ENCODE measurements at regions not wholly inside any gene's neighbourhood (a gene's known extent, or its start where the extent isn't known, plus 50 kb on each side); places are given as distances from the start of the nearest gene placed in this dataset.

DNA sequence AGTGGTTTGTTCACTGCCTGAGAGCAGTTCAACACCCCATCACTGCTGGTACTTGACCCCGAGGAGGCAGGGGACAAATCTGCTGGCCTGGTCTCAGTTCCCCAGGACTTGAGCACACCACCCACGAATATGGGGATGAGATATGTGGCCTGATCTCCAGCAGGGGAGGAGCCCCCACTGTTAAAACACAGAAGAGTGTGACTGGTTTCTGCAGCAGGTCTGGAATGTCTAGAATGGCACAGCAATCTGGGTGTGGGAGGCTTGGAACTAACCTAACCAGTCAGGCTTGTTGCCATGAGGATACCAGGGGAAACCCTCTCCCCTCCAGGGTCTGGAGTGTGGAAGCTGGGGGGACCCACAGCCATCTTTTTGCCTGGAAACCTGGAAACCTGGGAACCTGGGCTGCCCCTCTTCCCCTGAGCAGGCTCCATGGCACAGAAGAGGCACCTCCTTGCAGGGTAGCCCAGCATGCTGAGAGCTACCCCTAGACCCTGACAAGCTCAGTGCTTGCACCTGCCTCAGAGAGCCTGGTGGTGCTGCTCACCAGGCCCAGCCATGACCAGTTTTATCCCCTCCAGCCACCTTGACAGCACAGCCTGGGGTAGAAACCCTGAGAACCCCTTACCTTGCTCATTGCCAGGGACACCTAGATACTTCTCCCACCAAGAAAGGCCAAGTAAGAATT is 273.8 kb downstream of the LIG4 start:
- Histone ChIP-seq H3K79me2 (replicated peaks; ENCODE audit: insufficient read depth, low read length) (no peaks in the 10 kb centered on the region), H2AFZ (ENCODE audit: low read depth, low read length) (no peak overlapping the region)
- no peak for TF ChIP-seq POLR2AphosphoS5 (IDR thresholded peaks at IDR 0.05)
- TF ChIP-seq SMC3 (conservative IDR thresholded peaks at IDR 0.05; ENCODE audit: poor library complexity) = no peak
- TF ChIP-seq TAF1 (IDR thresholded peaks at IDR 0.05; ENCODE audit: low read depth) = no peak
- TF ChIP-seq CTCF (IDR thresholded peaks at IDR 0.05; ENCODE audit: poor library complexity, severe bottlenecking) = no peak
- TF ChIP-seq, protein P1, sequence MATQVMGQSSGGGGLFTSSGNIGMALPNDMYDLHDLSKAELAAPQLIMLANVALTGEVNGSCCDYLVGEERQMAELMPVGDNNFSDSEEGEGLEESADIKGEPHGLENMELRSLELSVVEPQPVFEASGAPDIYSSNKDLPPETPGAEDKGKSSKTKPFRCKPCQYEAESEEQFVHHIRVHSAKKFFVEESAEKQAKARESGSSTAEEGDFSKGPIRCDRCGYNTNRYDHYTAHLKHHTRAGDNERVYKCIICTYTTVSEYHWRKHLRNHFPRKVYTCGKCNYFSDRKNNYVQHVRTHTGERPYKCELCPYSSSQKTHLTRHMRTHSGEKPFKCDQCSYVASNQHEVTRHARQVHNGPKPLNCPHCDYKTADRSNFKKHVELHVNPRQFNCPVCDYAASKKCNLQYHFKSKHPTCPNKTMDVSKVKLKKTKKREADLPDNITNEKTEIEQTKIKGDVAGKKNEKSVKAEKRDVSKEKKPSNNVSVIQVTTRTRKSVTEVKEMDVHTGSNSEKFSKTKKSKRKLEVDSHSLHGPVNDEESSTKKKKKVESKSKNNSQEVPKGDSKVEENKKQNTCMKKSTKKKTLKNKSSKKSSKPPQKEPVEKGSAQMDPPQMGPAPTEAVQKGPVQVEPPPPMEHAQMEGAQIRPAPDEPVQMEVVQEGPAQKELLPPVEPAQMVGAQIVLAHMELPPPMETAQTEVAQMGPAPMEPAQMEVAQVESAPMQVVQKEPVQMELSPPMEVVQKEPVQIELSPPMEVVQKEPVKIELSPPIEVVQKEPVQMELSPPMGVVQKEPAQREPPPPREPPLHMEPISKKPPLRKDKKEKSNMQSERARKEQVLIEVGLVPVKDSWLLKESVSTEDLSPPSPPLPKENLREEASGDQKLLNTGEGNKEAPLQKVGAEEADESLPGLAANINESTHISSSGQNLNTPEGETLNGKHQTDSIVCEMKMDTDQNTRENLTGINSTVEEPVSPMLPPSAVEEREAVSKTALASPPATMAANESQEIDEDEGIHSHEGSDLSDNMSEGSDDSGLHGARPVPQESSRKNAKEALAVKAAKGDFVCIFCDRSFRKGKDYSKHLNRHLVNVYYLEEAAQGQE (IDR thresholded peaks at IDR 0.05; ENCODE audit: borderline replicate concordance) = no peak
- TF ChIP-seq RAD21 (conservative IDR thresholded peaks at IDR 0.05) = no peak
- no peak for TF ChIP-seq MXI1 (conservative IDR thresholded peaks at IDR 0.05; ENCODE audit: poor library complexity, severe bottlenecking)
- no peak for TF ChIP-seq EZH2 (IDR thresholded peaks at IDR 0.05; ENCODE audit: borderline replicate concordance, insufficient read depth, low read length, poor library complexity, severe bottlenecking)
- TF ChIP-seq EP300 (conservative IDR thresholded peaks at IDR 0.05; ENCODE audit: poor library complexity, severe bottlenecking) = no peak

GRCh38 chr13:107937848-107938247 is 277.5 kb downstream of the LIG4 start:
- TF ChIP-seq MXI1 (conservative IDR thresholded peaks at IDR 0.05; ENCODE audit: poor library complexity, severe bottlenecking) = no peak
- TF ChIP-seq TAF1 (IDR thresholded peaks at IDR 0.05; ENCODE audit: low read depth) = no peak
- TF ChIP-seq SMC3 (conservative IDR thresholded peaks at IDR 0.05; ENCODE audit: poor library complexity) = no peak
- no peak for TF ChIP-seq EP300 (conservative IDR thresholded peaks at IDR 0.05; ENCODE audit: poor library complexity, severe bottlenecking)
- no peak for TF ChIP-seq EZH2 (IDR thresholded peaks at IDR 0.05; ENCODE audit: borderline replicate concordance, insufficient read depth, low read length, poor library complexity, severe bottlenecking)
- TF ChIP-seq, protein P1 (IDR thresholded peaks at IDR 0.05; ENCODE audit: borderline replicate concordance) = no peak
- TF ChIP-seq CTCF (IDR thresholded peaks at IDR 0.05; ENCODE audit: poor library complexity, severe bottlenecking) = no peak
- no peak for TF ChIP-seq RAD21 (conservative IDR thresholded peaks at IDR 0.05)
- TF ChIP-seq POLR2AphosphoS5 (IDR thresholded peaks at IDR 0.05) = no peak

More for the DNA sequence above, 273.8 kb downstream of the LIG4 start:
- Histone ChIP-seq H3K27me3 (ENCODE audit: insufficient read depth, low read depth, low read length) (no peaks in the 10 kb centered on the region), H3K4me2 (ENCODE audit: low read length) (no peak overlapping the region), H3K36me3 (ENCODE audit: insufficient read depth, low read length) (no peaks in the 10 kb centered on the region), H3K9ac (ENCODE audit: low read length) (no peak overlapping the region), H3F3A (ENCODE audit: insufficient read depth, low read length, poor library complexity, severe bottlenecking) (no peaks in the 10 kb centered on the region), H3K9me3 (ENCODE audit: low read length) (no peaks in the 10 kb centered on the region), H3K9me2 (ENCODE audit: insufficient read depth, low read length) (no peaks in the 10 kb centered on the region), H3K4me3 (ENCODE audit: low read length) (no peak overlapping the region), H3K27ac (ENCODE audit: low read length) (no peak overlapping the region), H4K20me1 (ENCODE audit: insufficient read depth) (no peaks in the 10 kb centered on the region)

More at GRCh38 chr13:107937848-107938247, 277.5 kb downstream of the LIG4 start:
- H2AFZ ChIP-seq (ENCODE audit: low read depth, low read length) = no peak overlapping the region
- no peaks in the 10 kb centered on the region for H3K9me2 ChIP-seq (ENCODE audit: insufficient read depth, low read length)
- no peaks in the 10 kb centered on the region for H3K27me3 ChIP-seq (ENCODE audit: insufficient read depth, low read depth, low read length)
- no peak overlapping the region for H3K4me2 ChIP-seq (ENCODE audit: low read length)
- no peak overlapping the region for H3K9ac ChIP-seq (ENCODE audit: low read length)
- H3K36me3 ChIP-seq (ENCODE audit: insufficient read depth, low read length) = no peaks in the 10 kb centered on the region
- H3K4me3 ChIP-seq (ENCODE audit: low read length) = no peak overlapping the region
- no peak overlapping the region for H3K27ac ChIP-seq (ENCODE audit: low read length)
- no peaks in the 10 kb centered on the region for H3F3A ChIP-seq (ENCODE audit: insufficient read depth, low read length, poor library complexity, severe bottlenecking)
- H3K9me3 ChIP-seq (ENCODE audit: low read length) = no peaks in the 10 kb centered on the region
- H4K20me1 ChIP-seq (ENCODE audit: insufficient read depth) = no peaks in the 10 kb centered on the region
- no peaks in the 10 kb centered on the region for H3K79me2 ChIP-seq (replicated peaks; ENCODE audit: insufficient read depth, low read length)

Data from neural cell (in vitro differentiated cells).